ENCODE measurements at regions not wholly inside any gene's neighbourhood (a gene's known extent, or its start where the extent isn't known, plus 50 kb on each side); places are given as distances from the start of the nearest gene placed in this dataset.
"Not testable (repeated sequence)": the region's sequence is repeated elsewhere in the genome, so short reads cannot be mapped to it uniquely, and the experiment has no call there.

GRCh38 chr21:14677013-14677412 lies 130.9 kb upstream of the SAMSN1 start:
- no peak for DNase-seq

GRCh38 chr21:14675774-14676530 lies 129.8 kb upstream of the SAMSN1 start:
- DNase-seq, result no peak

- no peak for DNase-seq
These were observed 127.5 kb upstream of the SAMSN1 start for GRCh38 chr21:14673649-14674048.

- DNase-seq, result no peak
These were observed 126.4 kb upstream of the SAMSN1 start for GRCh38 chr21:14672466-14672865.

DNA sequence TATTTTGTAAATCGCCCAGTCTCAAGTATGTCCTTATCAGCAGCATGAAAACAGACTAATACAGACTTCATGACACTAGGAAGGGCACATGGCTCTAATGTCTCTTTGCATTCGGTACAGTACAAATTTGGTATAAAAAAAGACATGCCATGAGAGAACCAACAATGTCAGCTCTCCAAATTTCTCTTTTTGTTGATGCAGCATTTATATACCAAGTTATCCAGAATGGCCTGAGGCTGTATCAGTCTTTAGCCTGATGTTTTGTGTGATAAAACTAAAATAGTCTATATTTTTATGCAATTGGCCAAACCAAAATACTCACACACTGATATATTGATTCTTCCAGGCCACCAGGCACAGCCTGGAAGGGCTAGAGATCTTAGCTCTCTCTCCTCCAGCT lies 124.3 kb upstream of the SAMSN1 start:
- no peak for DNase-seq

DNA sequence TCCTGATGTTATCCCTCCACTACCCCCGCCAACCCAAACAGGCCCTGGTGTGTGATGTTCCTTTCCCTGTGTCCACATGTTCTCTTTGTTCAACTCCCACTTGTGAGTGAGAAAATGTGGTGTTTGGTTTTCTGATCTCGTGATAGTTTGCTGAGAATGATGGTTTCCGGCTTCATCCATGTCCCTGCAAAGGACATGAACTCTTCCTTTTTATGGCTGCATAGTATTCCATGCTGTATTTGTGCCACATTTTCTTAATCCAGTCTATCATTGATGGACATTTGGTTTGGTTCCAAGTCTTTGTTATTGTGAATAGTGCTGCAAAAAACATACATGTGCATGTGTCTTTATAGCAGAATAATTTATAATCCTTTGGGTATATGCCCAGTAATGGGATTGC lies 123.0 kb upstream of the SAMSN1 start:
- DNase-seq, result not testable (repeated sequence)

- no peak for DNase-seq
These were observed 111.3 kb upstream of the SAMSN1 start for GRCh38 chr21:14657241-14658008.

- DNase-seq, result no peak
These were observed 100.8 kb upstream of the SAMSN1 start for GRCh38 chr21:14646893-14647292.

DNA sequence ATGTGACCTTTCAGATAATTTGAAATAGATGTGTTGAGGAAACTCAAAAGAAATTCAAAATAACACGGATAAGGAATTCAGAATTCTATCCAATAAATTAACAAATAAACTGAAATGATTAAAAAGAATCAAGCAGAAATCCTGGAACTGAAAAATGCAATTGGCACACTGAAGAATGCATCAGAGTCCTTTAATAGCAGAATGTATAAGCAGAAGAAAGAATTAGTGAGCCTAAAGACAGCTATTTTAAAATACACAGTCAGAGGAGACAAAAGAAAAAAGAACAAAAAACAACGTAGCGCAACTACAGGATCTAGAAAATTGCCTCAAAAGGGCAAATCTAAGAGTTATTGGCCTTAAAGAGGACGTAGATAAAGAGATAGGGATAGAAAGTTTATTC lies 99.6 kb upstream of the SAMSN1 start:
- DNase-seq, result no peak

GRCh38 chr21:14632359-14632758 lies 86.2 kb upstream of the SAMSN1 start:
- no peak for DNase-seq

GRCh38 chr21:14630556-14631069 lies 84.5 kb upstream of the SAMSN1 start:
- no peak for DNase-seq

- no peak for DNase-seq
These were observed 83.3 kb upstream of the SAMSN1 start for GRCh38 chr21:14629461-14629860.

- DNase-seq, result not testable (repeated sequence)
These were observed 77.0 kb upstream of the SAMSN1 start for GRCh38 chr21:14623079-14623478.

GRCh38 chr21:14620152-14620551 lies 74.0 kb upstream of the SAMSN1 start:
- DNase-seq, result no peak

GRCh38 chr21:14617871-14618270 lies 71.8 kb upstream of the SAMSN1 start:
- DNase-seq, result no peak

DNA sequence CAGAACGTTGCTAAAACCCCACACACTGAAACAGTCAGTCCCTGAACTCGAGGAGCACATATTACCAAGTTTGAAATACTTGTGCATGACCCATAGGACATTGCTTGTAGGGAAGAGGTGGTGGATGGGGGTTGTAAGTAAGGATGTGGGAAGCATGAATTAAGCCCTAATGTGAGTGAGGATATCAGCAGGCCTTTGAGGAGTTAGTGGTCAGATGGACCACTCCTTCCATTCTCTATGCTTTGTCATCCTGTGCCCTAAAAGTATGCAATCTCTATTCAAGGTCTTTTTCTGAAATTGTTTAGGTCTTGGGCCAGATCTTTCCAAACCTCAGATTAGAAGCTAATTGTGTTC lies 70.9 kb upstream of the SAMSN1 start:
- DNase-seq, result no peak

GRCh38 chr21:14616380-14617039 lies 70.4 kb upstream of the SAMSN1 start:
- no peak for DNase-seq

DNA sequence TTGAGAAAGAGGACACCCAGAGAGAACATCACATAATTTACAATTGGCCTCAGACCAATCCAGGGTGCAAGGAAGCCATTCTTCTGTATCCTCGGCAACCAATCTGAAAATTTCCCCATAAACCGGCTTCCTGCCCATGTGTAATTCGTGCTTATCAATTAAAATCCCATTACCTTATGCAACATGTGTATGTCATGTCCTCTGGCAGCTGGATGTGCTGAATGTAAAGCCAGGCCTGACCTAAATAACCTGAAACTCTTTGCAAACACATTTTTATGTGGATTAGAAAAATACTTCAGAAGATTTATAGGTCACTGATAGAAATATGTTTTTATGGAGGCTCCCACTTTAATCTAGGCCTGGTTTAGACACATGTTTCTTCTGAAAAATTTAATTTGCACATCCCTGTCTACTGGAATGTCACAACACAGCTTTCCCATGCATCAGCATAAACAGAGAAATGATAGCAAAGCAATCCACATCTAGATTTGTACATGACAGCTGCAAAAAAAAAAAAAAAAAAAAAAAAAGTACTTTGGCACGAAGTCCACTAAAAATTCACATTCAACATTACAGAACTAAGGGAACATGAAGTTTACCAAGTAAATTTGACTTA lies 69.4 kb upstream of the SAMSN1 start:
- no peak for DNase-seq

DNA sequence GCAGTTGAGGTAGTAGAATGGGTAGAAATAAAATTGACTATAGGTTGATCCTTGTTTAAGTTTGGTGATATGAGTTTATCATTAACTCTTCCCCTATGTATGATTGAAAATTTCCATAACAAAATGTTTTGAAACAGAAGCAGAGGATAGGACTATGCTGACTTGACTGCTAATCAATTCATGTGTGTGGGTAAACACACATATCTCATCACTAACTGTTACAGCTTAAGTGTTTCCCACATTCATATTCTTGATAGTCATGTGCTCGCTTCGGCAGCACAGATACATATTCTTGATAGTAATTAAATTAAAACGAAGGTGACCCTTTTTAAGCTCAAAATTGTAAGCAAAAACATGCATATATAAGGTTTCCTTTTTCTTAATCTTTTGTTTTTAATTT lies 68.2 kb upstream of the SAMSN1 start:
- DNase-seq, result no peak

- no peak for DNase-seq
These were observed 67.5 kb upstream of the SAMSN1 start for GRCh38 chr21:14613486-14614224.

GRCh38 chr21:14610119-14610518 lies 64.0 kb upstream of the SAMSN1 start:
- not testable (repeated sequence) for DNase-seq

DNA sequence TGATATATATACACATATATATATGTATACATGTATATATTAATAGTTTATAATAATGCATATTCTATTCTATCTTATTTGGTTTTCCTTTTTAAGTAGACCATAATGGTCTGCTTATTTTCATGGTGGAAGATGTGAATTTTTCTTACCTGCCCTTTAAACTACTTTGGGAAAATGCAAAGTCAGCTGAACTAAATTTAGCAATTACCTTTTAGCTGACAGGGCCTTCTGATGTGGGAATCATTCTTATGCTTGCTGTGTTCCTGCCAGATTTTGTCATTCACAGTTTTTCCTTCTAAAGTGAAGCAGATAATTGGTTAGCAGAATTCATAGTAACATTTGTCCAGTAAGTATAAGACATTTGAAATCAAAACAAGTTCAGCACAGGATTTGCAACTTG lies 63.2 kb upstream of the SAMSN1 start:
- DNase-seq, result no peak

GRCh38 chr21:14607262-14607661 lies 61.1 kb upstream of the SAMSN1 start:
- no peak for DNase-seq
